Activated CD4-positive, alpha-beta T cell treated with anti-CD3 and anti-CD28 coated beads, Interleukin-2, amount 50 U/mL, for 24 hours (primary cell): ENCODE measurements at regions not wholly inside any gene's neighbourhood (a gene's known extent, or its start where the extent isn't known, plus 50 kb on each side); places are given as distances from the start of the nearest gene placed in this dataset.

Experiments
- DNase-seq, 2 donors: peaks; one replicate each; pipeline ENCODE4 v3.0.0-alpha.2; 2020; ENCODE audit warnings: low read depth in 1 of 2, low spot score in 1 of 2

- no peak for DNase-seq
These were observed 271.0 kb upstream of the CDH20 start for GRCh38 chr18:61062258-61062657.

GRCh38 chr18:61064911-61065310 is 268.3 kb upstream of the CDH20 start:
- no peak for DNase-seq

GRCh38 chr18:61076986-61077385 is 256.2 kb upstream of the CDH20 start:
- no peak for DNase-seq

GRCh38 chr18:61079714-61080113 is 253.5 kb upstream of the CDH20 start:
- DNase-seq, result no peak

- no peak for DNase-seq
These were observed 252.2 kb upstream of the CDH20 start for GRCh38 chr18:61080954-61081528.

GRCh38 chr18:61082976-61083630 is 250.1 kb upstream of the CDH20 start:
- no peak for DNase-seq

GRCh38 chr18:61085036-61085435 is 248.2 kb upstream of the CDH20 start:
- DNase-seq, result no peak

- DNase-seq, result no peak
These were observed 247.5 kb upstream of the CDH20 start for GRCh38 chr18:61085761-61086160.

- DNase-seq, result no peak
These were observed 246.6 kb upstream of the CDH20 start for GRCh38 chr18:61086657-61087056.

- no peak for DNase-seq
These were observed 241.9 kb upstream of the CDH20 start for GRCh38 chr18:61091379-61091778.

- DNase-seq, result no peak
These were observed 239.3 kb upstream of the CDH20 start for GRCh38 chr18:61093965-61094364.

- no peak for DNase-seq
These were observed 237.0 kb upstream of the CDH20 start for GRCh38 chr18:61096226-61096625.

GRCh38 chr18:61107113-61107512 is 226.1 kb upstream of the CDH20 start:
- no peak for DNase-seq

GRCh38 chr18:61108706-61109105 is 224.5 kb upstream of the CDH20 start:
- DNase-seq, result no peak

GRCh38 chr18:61123309-61123708 is 209.9 kb upstream of the CDH20 start:
- no peak for DNase-seq

GRCh38 chr18:61127714-61128467 is 205.3 kb upstream of the CDH20 start:
- no peak for DNase-seq

GRCh38 chr18:61129001-61129400 is 204.2 kb upstream of the CDH20 start:
- no peak for DNase-seq

GRCh38 chr18:61132031-61132430 is 201.2 kb upstream of the CDH20 start:
- no peak for DNase-seq

GRCh38 chr18:61133783-61134182 is 199.4 kb upstream of the CDH20 start:
- no peak for DNase-seq

GRCh38 chr18:61136711-61137251 is 196.4 kb upstream of the CDH20 start:
- DNase-seq, result no peak

GRCh38 chr18:61141691-61142090 is 191.5 kb upstream of the CDH20 start:
- no peak for DNase-seq

GRCh38 chr18:61148322-61148721 is 184.9 kb upstream of the CDH20 start:
- no peak for DNase-seq
